ENCODE measurements at regions not wholly inside any gene's neighbourhood (a gene's known extent, or its start where the extent isn't known, plus 50 kb on each side); places are given as distances from the start of the nearest gene placed in this dataset.

DNA sequence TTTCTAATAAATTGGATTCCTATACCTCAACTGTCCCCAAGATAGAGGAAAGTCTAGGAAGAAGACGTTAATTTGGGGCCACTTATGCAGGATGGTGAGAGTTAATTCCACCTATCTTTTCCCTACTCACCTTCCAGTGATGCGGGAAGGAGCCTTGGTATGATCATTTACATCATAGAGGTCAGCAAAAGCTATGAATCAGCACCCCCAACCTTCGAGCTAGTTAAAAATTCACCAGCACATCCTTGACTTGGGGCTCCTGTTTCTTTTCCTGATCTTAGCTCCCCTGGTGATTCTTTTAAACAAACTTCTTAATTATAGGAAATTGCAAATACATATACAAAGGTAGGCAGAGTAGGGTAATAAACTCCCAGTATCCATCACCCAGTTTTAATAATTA, 366.6 kb downstream of the SOX2 start:
- TF ChIP-seq EZH2 (IDR thresholded peaks at IDR 0.05) (no peak), POLR2AphosphoS5 (IDR thresholded peaks at IDR 0.05; ENCODE audit: borderline replicate concordance, low read depth, low read length) (no peak)
